Endothelial cell of umbilical vein (primary cell): ENCODE measurements at regions not wholly inside any gene's neighbourhood (a gene's known extent, or its start where the extent isn't known, plus 50 kb on each side); places are given as distances from the start of the nearest gene placed in this dataset.

Experiments used
- EZH2 ChIP-seq: IDR thresholded peaks from 2 replicates; pipeline ENCODE4 v1.6.1; 2012; ENCODE audit warnings: borderline replicate concordance, low read depth, mild to moderate bottlenecking, moderate library complexity, low read length, inconsistent platforms; ENCODE audit not compliant: severe bottlenecking
- FOS ChIP-seq: IDR thresholded peaks from 2 replicates; pipeline ENCODE4 v1.6.1; 2011; ENCODE audit warnings: mild to moderate bottlenecking, low read length, moderate library complexity, borderline replicate concordance; ENCODE audit not compliant: insufficient read depth
- GATA2 ChIP-seq: IDR thresholded peaks from 2 replicates; pipeline ENCODE4 v1.7.0; 2011; ENCODE audit warnings: low read depth, mild to moderate bottlenecking, moderate library complexity, mixed read lengths, low read length; ENCODE audit not compliant: insufficient read length, insufficient read depth
- JUN ChIP-seq: IDR thresholded peaks from 2 replicates; pipeline ENCODE4 v1.6.1; 2011; ENCODE audit warnings: borderline replicate concordance, low read depth; ENCODE audit not compliant: insufficient read length, insufficient read depth
- POLR2A ChIP-seq: IDR thresholded peaks from 2 replicates; pipeline ENCODE4 v1.6.1; 2012; ENCODE audit warnings: low read depth, mild to moderate bottlenecking, control low read depth, low read length
- POLR2AphosphoS5 ChIP-seq: IDR thresholded peaks from 2 replicates; pipeline ENCODE4 v1.6.1; 2012; ENCODE audit warnings: low read depth, mild to moderate bottlenecking, control low read depth, low read length, moderate library complexity; ENCODE audit not compliant: insufficient read depth
- TF ChIP-seq, protein P1 (sequence below), 2 donors: IDR thresholded peaks; 1 replicate in 1 of 2; 2 replicates in 1 of 2; pipeline ENCODE4 v1.5.1; 2011; ENCODE audit warnings: low read length in 2 of 2, mild to moderate bottlenecking in 2 of 2, moderate library complexity in 2 of 2, control low read depth in 1 of 2, inconsistent platforms in 1 of 2, low read depth in 1 of 2; ENCODE audit not compliant: insufficient read depth in 1 of 2; ENCODE audit errors: extremely low read depth in 1 of 2

- TF ChIP-seq FOS (no peak), EZH2 (no peak), GATA2 (no peak), POLR2A (no peak), JUN (no peak), POLR2AphosphoS5 (no peak)
- TF ChIP-seq, protein P1, sequence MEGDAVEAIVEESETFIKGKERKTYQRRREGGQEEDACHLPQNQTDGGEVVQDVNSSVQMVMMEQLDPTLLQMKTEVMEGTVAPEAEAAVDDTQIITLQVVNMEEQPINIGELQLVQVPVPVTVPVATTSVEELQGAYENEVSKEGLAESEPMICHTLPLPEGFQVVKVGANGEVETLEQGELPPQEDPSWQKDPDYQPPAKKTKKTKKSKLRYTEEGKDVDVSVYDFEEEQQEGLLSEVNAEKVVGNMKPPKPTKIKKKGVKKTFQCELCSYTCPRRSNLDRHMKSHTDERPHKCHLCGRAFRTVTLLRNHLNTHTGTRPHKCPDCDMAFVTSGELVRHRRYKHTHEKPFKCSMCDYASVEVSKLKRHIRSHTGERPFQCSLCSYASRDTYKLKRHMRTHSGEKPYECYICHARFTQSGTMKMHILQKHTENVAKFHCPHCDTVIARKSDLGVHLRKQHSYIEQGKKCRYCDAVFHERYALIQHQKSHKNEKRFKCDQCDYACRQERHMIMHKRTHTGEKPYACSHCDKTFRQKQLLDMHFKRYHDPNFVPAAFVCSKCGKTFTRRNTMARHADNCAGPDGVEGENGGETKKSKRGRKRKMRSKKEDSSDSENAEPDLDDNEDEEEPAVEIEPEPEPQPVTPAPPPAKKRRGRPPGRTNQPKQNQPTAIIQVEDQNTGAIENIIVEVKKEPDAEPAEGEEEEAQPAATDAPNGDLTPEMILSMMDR (IDR thresholded peaks at IDR 0.05; ENCODE audit: extremely low read depth in 1 of 2, insufficient read depth in 1 of 2, low read depth in 1 of 2, low read length in 2 of 2): no peak
These were observed 168.9 kb downstream of the SMAD6 start for GRCh38 chr15:66870880-66871388.
